ENCODE measurements at regions not wholly inside any gene's neighbourhood (a gene's known extent, or its start where the extent isn't known, plus 50 kb on each side); places are given as distances from the start of the nearest gene placed in this dataset.

GRCh38 chr2:183809404-183809803, 685.2 kb downstream of the NUP35 start:
- POLR2A ChIA-PET, result no interaction called here
- intact Hi-C loops (cut with micrococcal nuclease), result no loop called here
- H3K4me1 Mint-ChIP-seq (ENCODE audit: insufficient read depth, unreplicated experiment), result no peaks in the 10 kb centered on the region
- TF ChIP-seq CTCF (IDR thresholded peaks at IDR 0.05; ENCODE audit: unreplicated experiment), result no peak
- H3K27ac Mint-ChIP-seq (ENCODE audit: low read depth, unreplicated experiment), result no peak overlapping the region
- CTCF ChIA-PET, result no interaction called here
- no peak for DNase-seq (ENCODE audit: unreplicated experiment)
- H3K4me3 Mint-ChIP-seq (ENCODE audit: unreplicated experiment), result no peak overlapping the region
- no peaks in the 10 kb centered on the region for H3K27me3 Mint-ChIP-seq (ENCODE audit: insufficient read depth, unreplicated experiment)
- BruUV-seq (replicated peaks), result no TSS peak
- no peaks in the 10 kb centered on the region for H3K36me3 Mint-ChIP-seq (ENCODE audit: insufficient read depth, unreplicated experiment)
- H3K9me3 Mint-ChIP-seq (ENCODE audit: unreplicated experiment), result no peaks in the 10 kb centered on the region

- Mint-ChIP-seq H3K27me3 (ENCODE audit: insufficient read depth, unreplicated experiment) (no peaks in the 10 kb centered on the region), H3K4me3 (ENCODE audit: unreplicated experiment) (no peak overlapping the region), H3K36me3 (ENCODE audit: insufficient read depth, unreplicated experiment) (no peaks in the 10 kb centered on the region), H3K4me1 (ENCODE audit: insufficient read depth, unreplicated experiment) (no peaks in the 10 kb centered on the region), H3K9me3 (ENCODE audit: unreplicated experiment) (no peaks in the 10 kb centered on the region), H3K27ac (ENCODE audit: low read depth, unreplicated experiment) (no peak overlapping the region)
- no peak for TF ChIP-seq CTCF (IDR thresholded peaks at IDR 0.05; ENCODE audit: unreplicated experiment)
- POLR2A ChIA-PET, result no interaction called here
- BruUV-seq (replicated peaks), result no TSS peak
- intact Hi-C loops (cut with micrococcal nuclease), result no loop called here
- no peak for DNase-seq (ENCODE audit: unreplicated experiment)
- CTCF ChIA-PET, result no interaction called here
Measured at GRCh38 chr2:183811281-183811680, 687.0 kb downstream of the NUP35 start.

- DNase-seq (ENCODE audit: unreplicated experiment), result no peak
- intact Hi-C loops (cut with micrococcal nuclease), result no loop called here
- H3K36me3 Mint-ChIP-seq (ENCODE audit: insufficient read depth, unreplicated experiment), result no peaks in the 10 kb centered on the region
- no peak for TF ChIP-seq CTCF (IDR thresholded peaks at IDR 0.05; ENCODE audit: unreplicated experiment)
- H3K4me3 Mint-ChIP-seq (ENCODE audit: unreplicated experiment), result no peak overlapping the region
- H3K27me3 Mint-ChIP-seq (ENCODE audit: insufficient read depth, unreplicated experiment), result no peaks in the 10 kb centered on the region
- ChIA-PET CTCF (no interaction called here), POLR2A (no interaction called here)
- BruUV-seq (replicated peaks), result no TSS peak
- no peak overlapping the region for H3K27ac Mint-ChIP-seq (ENCODE audit: low read depth, unreplicated experiment)
- H3K4me1 Mint-ChIP-seq (ENCODE audit: insufficient read depth, unreplicated experiment), result no peaks in the 10 kb centered on the region
- H3K9me3 Mint-ChIP-seq (ENCODE audit: unreplicated experiment), result no peaks in the 10 kb centered on the region
Measured at GRCh38 chr2:183812091-183812490, 687.8 kb downstream of the NUP35 start.

GRCh38 chr2:183825710-183826109, 701.5 kb downstream of the NUP35 start:
- Mint-ChIP-seq H3K4me3 (ENCODE audit: unreplicated experiment) (no peak overlapping the region), H3K4me1 (ENCODE audit: insufficient read depth, unreplicated experiment) (no peaks in the 10 kb centered on the region), H3K27ac (ENCODE audit: low read depth, unreplicated experiment) (no peak overlapping the region), H3K27me3 (ENCODE audit: insufficient read depth, unreplicated experiment) (no peaks in the 10 kb centered on the region), H3K9me3 (ENCODE audit: unreplicated experiment) (no peaks in the 10 kb centered on the region), H3K36me3 (ENCODE audit: insufficient read depth, unreplicated experiment) (no peaks in the 10 kb centered on the region)
- ChIA-PET CTCF (no interaction called here), POLR2A (no interaction called here)
- TF ChIP-seq CTCF (IDR thresholded peaks at IDR 0.05; ENCODE audit: unreplicated experiment), result no peak
- intact Hi-C loops (cut with micrococcal nuclease), result no loop called here
- DNase-seq (ENCODE audit: unreplicated experiment), result no peak
- BruUV-seq (replicated peaks), result no TSS peak

Data from MCF 10A (cell line).